ENCODE measurements at regions not wholly inside any gene's neighbourhood (a gene's known extent, or its start where the extent isn't known, plus 50 kb on each side); places are given as distances from the start of the nearest gene placed in this dataset.

DNA sequence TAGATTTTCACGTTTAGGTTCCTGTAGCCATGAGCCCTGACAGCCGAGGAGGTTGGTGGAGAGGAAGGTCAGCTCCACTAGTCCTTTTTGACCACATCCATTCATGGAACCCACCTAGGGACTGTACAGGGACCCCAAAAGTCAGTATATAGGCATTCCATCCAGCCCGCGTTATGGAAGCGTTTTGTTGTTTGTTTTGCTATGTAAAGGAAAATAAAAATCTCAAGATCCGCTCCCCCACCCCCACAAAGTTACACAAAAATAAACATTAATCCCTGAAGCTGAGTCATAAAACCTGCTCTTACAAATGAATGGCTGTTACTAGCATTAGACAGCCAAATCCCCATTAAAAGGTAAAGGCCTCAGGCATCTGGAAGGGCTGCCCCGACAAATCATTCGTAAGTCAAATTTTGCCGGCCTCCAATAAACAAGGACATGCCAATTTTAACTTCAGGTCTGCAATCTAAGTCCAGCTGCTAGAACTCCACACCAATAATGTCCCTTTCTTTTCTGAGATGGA lies 292.9 kb downstream of the MED10 start:
- TF ChIP-seq EZH2 (IDR thresholded peaks at IDR 0.05; ENCODE audit: low read length, missing control alignments) = no peak
- TF ChIP-seq, protein P1, sequence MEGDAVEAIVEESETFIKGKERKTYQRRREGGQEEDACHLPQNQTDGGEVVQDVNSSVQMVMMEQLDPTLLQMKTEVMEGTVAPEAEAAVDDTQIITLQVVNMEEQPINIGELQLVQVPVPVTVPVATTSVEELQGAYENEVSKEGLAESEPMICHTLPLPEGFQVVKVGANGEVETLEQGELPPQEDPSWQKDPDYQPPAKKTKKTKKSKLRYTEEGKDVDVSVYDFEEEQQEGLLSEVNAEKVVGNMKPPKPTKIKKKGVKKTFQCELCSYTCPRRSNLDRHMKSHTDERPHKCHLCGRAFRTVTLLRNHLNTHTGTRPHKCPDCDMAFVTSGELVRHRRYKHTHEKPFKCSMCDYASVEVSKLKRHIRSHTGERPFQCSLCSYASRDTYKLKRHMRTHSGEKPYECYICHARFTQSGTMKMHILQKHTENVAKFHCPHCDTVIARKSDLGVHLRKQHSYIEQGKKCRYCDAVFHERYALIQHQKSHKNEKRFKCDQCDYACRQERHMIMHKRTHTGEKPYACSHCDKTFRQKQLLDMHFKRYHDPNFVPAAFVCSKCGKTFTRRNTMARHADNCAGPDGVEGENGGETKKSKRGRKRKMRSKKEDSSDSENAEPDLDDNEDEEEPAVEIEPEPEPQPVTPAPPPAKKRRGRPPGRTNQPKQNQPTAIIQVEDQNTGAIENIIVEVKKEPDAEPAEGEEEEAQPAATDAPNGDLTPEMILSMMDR (conservative IDR thresholded peaks at IDR 0.05 in 1 of 2, IDR thresholded peaks at IDR 0.05 in 1 of 2; ENCODE audit: low read depth in 1 of 2, low read length in 2 of 2) = no peak

Data from fibroblast of lung (primary cell).